HEK293 (cell line): ENCODE measurements at regions not wholly inside any gene's neighbourhood (a gene's known extent, or its start where the extent isn't known, plus 50 kb on each side); places are given as distances from the start of the nearest gene placed in this dataset.

Experiments
- CTCF ChIA-PET: fragments of 350-600 bp; formaldehyde crosslinking; extraction: SDS; loops from one replicate; lab custom pipeline; 2021; ENCODE audit warnings: antibody characterized with exemption; lab: Yijun Ruan, JAX
- POLR2A ChIA-PET: fragments of 300-600 bp; formaldehyde crosslinking; extraction: SDS; loops from one replicate; lab custom pipeline; 2020; ENCODE audit warnings: antibody characterized with exemption, inconsistent platforms; lab: Yijun Ruan, JAX
- H3K27ac ChIP-seq: fragments of 200-500 bp; sonication (Bioruptor generic); 2 replicates; pipeline ENCODE4 v1.5.1; 2014; ENCODE audit warnings: low read depth, low read length, control low read depth, inconsistent platforms; ENCODE audit errors: extremely low read depth
- H3K36me3 ChIP-seq, 2 experiments: fragments of 200-500 bp in 1 of 2; sonication (Bioruptor generic) in 1 of 2; 1 replicate in 1 of 2; 2 replicates in 1 of 2; pipeline ENCODE4 v1.5.1; 2014 to 2017; ENCODE audit warnings: inconsistent platforms in 2 of 2, low read length in 2 of 2; ENCODE audit not compliant: control insufficient read depth in 2 of 2, insufficient read depth in 1 of 2
- H3K4me1 ChIP-seq: fragments of 200-500 bp; sonication (Bioruptor generic); 2 replicates; pipeline ENCODE4 v1.5.1; 2014; ENCODE audit warnings: mild to moderate bottlenecking, low read length, inconsistent platforms; ENCODE audit not compliant: control insufficient read depth, insufficient read depth
- H3K4me3 ChIP-seq: 2 replicates; pipeline ENCODE4 v1.5.1; 2011; ENCODE audit warnings: low read depth, mild to moderate bottlenecking, control low read depth, low read length, moderate library complexity
- H3K9me3 ChIP-seq: fragments of 200-500 bp; sonication (Bioruptor generic); 2 replicates; pipeline ENCODE4 v1.5.1; 2014; ENCODE audit warnings: low read depth, low read length, inconsistent platforms; ENCODE audit not compliant: control insufficient read depth, insufficient read depth
- GLIS1 ChIP-seq: fragments of 450-650 bp; formaldehyde crosslinking; IDR thresholded peaks from 2 replicates; pipeline ENCODE4 v1.5.1; 2016; ENCODE audit warnings: missing biosample characterization, missing genetic modification characterization
- HOXD13 ChIP-seq: sonication (generic); formaldehyde crosslinking; IDR thresholded peaks from 2 replicates; pipeline ENCODE4 v1.8.0; 2022; ENCODE audit warnings: missing genetic modification reagents, borderline replicate concordance
- PATZ1 ChIP-seq: fragments of 450-650 bp; formaldehyde crosslinking; IDR thresholded peaks from 2 replicates; pipeline ENCODE4 v1.5.1; 2016; ENCODE audit warnings: missing biosample characterization, missing genetic modification characterization
- ZBTB10 ChIP-seq: fragments of 450-650 bp; formaldehyde crosslinking; IDR thresholded peaks from 2 replicates; pipeline ENCODE4 v1.5.1; 2016; ENCODE audit warnings: missing biosample characterization, missing genetic modification characterization
- ZBTB17 ChIP-seq: fragments of 450-650 bp; formaldehyde crosslinking; IDR thresholded peaks from 2 replicates; pipeline ENCODE4 v1.5.1; 2016; ENCODE audit warnings: missing biosample characterization, missing genetic modification characterization
- ZNF140 ChIP-seq: fragments of 450-650 bp; formaldehyde crosslinking; IDR thresholded peaks from 2 replicates; pipeline ENCODE4 v1.5.1; 2016; ENCODE audit warnings: missing biosample characterization, missing genetic modification characterization
- ZNF16 ChIP-seq: fragments of 450-650 bp; formaldehyde crosslinking; IDR thresholded peaks from 2 replicates; pipeline ENCODE4 v1.5.1; 2016; ENCODE audit warnings: low read depth, missing biosample characterization, missing genetic modification characterization
- ZNF26 ChIP-seq: fragments of 450-650 bp; formaldehyde crosslinking; IDR thresholded peaks from 2 replicates; pipeline ENCODE4 v1.5.1; 2016; ENCODE audit warnings: missing biosample characterization, missing genetic modification characterization
- ZNF302 ChIP-seq: fragments of 450-650 bp; formaldehyde crosslinking; IDR thresholded peaks from 2 replicates; pipeline ENCODE4 v1.5.1; 2016; ENCODE audit warnings: missing biosample characterization, missing genetic modification characterization, low read depth
- ZNF354C ChIP-seq: fragments of 450-650 bp; formaldehyde crosslinking; IDR thresholded peaks from 2 replicates; pipeline ENCODE4 v1.5.1; 2016; ENCODE audit warnings: missing biosample characterization, missing genetic modification characterization, low read depth, borderline replicate concordance
- ZNF391 ChIP-seq: fragments of 450-650 bp; formaldehyde crosslinking; IDR thresholded peaks from 2 replicates; pipeline ENCODE4 v1.5.1; 2016; ENCODE audit warnings: low read depth, missing biosample characterization, missing genetic modification characterization, borderline replicate concordance
- ZNF426 ChIP-seq: fragments of 450-650 bp; formaldehyde crosslinking; IDR thresholded peaks from 2 replicates; pipeline ENCODE4 v1.5.1; 2017; ENCODE audit warnings: missing biosample characterization, missing genetic modification characterization, mild to moderate bottlenecking, inconsistent platforms, moderate library complexity
- ZNF48 ChIP-seq: fragments of 450-650 bp; formaldehyde crosslinking; IDR thresholded peaks from 2 replicates; pipeline ENCODE4 v1.5.1; 2016; ENCODE audit warnings: missing biosample characterization, missing genetic modification characterization
- ZNF501 ChIP-seq: fragments of 450-650 bp; formaldehyde crosslinking; IDR thresholded peaks from 2 replicates; pipeline ENCODE4 v1.5.1; 2016; ENCODE audit warnings: missing biosample characterization, missing genetic modification characterization
- ZNF518A ChIP-seq: fragments of 450-650 bp; formaldehyde crosslinking; conservative IDR thresholded peaks from 2 replicates; pipeline ENCODE4 v1.5.1; 2016; ENCODE audit warnings: low read depth, missing biosample characterization, missing genetic modification characterization
- ZNF610 ChIP-seq: fragments of 450-650 bp; formaldehyde crosslinking; IDR thresholded peaks from 2 replicates; pipeline ENCODE4 v1.5.1; 2016; ENCODE audit warnings: missing biosample characterization, missing genetic modification characterization, borderline replicate concordance
- ZSCAN4 ChIP-seq: fragments of 450-650 bp; formaldehyde crosslinking; IDR thresholded peaks from 2 replicates; pipeline ENCODE4 v1.5.1; 2017; ENCODE audit warnings: missing biosample characterization, missing genetic modification characterization

- no peaks in the 10 kb centered on the region for H3K9me3 ChIP-seq
- H3K4me3 ChIP-seq: no peak overlapping the region
- H3K4me1 ChIP-seq: no peaks in the 10 kb centered on the region
- CTCF ChIA-PET: no interaction called here
- TF ChIP-seq ZNF501 (tag by site-specific recombination): no peak
- no peak for TF ChIP-seq ZNF610 (tag by site-specific recombination)
- TF ChIP-seq ZNF48 (tag by site-specific recombination): no peak
- no peak for TF ChIP-seq ZNF426 (tag by site-specific recombination)
- TF ChIP-seq ZNF26 (tag by site-specific recombination): no peak
- TF ChIP-seq PATZ1 (tag by site-specific recombination): no peak
- no peak for TF ChIP-seq ZNF16 (tag by site-specific recombination)
- no peak for TF ChIP-seq ZNF140 (tag by site-specific recombination)
- TF ChIP-seq ZNF518A (tag by site-specific recombination): no peak
- no peak for TF ChIP-seq ZSCAN4 (tag by site-specific recombination)
- no peak for TF ChIP-seq ZNF302
- TF ChIP-seq ZBTB17 (tag by site-specific recombination): no peak
- TF ChIP-seq GLIS1: no peak
- no peak for TF ChIP-seq ZNF391 (tag by site-specific recombination)
- TF ChIP-seq HOXD13 (CRISPR knock-in tag): no peak
- no peak for TF ChIP-seq ZNF354C (tag by site-specific recombination)
- TF ChIP-seq ZBTB10: no peak
- H3K27ac ChIP-seq: no peak overlapping the region
- POLR2A ChIA-PET: no interaction called here
- no peaks in the 10 kb centered on the region for H3K36me3 ChIP-seq
Measured at GRCh38 chr4:138757432-138757831, 258.1 kb upstream of the NOCT start.
